ENCODE measurements at regions not wholly inside any gene's neighbourhood (a gene's known extent, or its start where the extent isn't known, plus 50 kb on each side); places are given as distances from the start of the nearest gene placed in this dataset.

DNA sequence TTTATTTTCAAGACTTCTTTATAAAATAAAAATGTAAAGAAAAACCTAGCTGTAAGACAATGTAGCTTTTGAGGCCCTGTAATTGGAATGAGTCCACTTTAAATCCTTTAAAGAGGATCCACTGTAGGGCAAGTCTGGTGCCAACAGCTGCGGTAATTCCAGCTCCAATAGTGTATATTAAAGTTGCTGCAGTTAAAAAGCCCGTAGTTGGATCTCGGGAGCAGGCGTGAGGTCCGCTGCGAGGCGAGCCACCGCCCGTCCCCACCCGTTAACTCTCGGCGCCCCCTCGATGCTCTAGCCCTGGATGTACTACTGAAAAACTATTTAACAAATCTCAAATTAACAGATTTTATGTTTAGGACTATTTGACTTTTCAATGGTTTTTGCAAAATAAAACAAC, 414.7 kb upstream of the SEMA3C start (continued):
- TF ChIP-seq, protein P1, sequence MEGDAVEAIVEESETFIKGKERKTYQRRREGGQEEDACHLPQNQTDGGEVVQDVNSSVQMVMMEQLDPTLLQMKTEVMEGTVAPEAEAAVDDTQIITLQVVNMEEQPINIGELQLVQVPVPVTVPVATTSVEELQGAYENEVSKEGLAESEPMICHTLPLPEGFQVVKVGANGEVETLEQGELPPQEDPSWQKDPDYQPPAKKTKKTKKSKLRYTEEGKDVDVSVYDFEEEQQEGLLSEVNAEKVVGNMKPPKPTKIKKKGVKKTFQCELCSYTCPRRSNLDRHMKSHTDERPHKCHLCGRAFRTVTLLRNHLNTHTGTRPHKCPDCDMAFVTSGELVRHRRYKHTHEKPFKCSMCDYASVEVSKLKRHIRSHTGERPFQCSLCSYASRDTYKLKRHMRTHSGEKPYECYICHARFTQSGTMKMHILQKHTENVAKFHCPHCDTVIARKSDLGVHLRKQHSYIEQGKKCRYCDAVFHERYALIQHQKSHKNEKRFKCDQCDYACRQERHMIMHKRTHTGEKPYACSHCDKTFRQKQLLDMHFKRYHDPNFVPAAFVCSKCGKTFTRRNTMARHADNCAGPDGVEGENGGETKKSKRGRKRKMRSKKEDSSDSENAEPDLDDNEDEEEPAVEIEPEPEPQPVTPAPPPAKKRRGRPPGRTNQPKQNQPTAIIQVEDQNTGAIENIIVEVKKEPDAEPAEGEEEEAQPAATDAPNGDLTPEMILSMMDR (IDR thresholded peaks at IDR 0.05; ENCODE audit: control extremely low read depth in 1 of 3, insufficient read depth in 1 of 3, low read depth in 1 of 3, low read length in 3 of 3), result no peak
